DND-41 (cell line): ENCODE measurements at regions not wholly inside any gene's neighbourhood (a gene's known extent, or its start where the extent isn't known, plus 50 kb on each side); places are given as distances from the start of the nearest gene placed in this dataset.

Experiments
- ATAC-seq: fragments of 200-7000 bp; cut with Tn5 transposase; 3 replicates; pipeline ENCODE4 v1.9.1; 2021; ENCODE audit warnings: low read depth; ENCODE audit not compliant: insufficient read depth
- DNase-seq: peaks from one replicate; pipeline ENCODE4 v3.0.0-alpha.2; 2020
- H2AFZ ChIP-seq: 2 replicates; pipeline ENCODE4 v1.6.0; 2012; ENCODE audit warnings: low read depth, low read length
- H3K27ac ChIP-seq: 2 replicates; pipeline ENCODE4 v1.5.1; 2012; ENCODE audit warnings: low read length, inconsistent platforms
- H3K27me3 ChIP-seq: fragments of 200-600 bp; sonication (generic); 2 replicates; pipeline ENCODE4 v1.6.0; 2012; ENCODE audit warnings: low read length, mild to moderate bottlenecking, inconsistent platforms; ENCODE audit not compliant: insufficient read depth, poor library complexity
- H3K36me3 ChIP-seq: 2 replicates; pipeline ENCODE4 v1.5.1; 2012; ENCODE audit warnings: low read length, inconsistent platforms; ENCODE audit not compliant: insufficient read depth
- H3K4me1 ChIP-seq: 2 replicates; pipeline ENCODE4 v1.5.1; 2012; ENCODE audit warnings: mild to moderate bottlenecking, low read length; ENCODE audit not compliant: insufficient read depth
- H3K4me2 ChIP-seq: 2 replicates; pipeline ENCODE4 v1.6.0; 2012; ENCODE audit warnings: mild to moderate bottlenecking, moderate library complexity, low read length, inconsistent platforms; ENCODE audit not compliant: insufficient read depth
- H3K4me3 ChIP-seq, 2 experiments: fragments of 200-600 bp in 1 of 2; shearing (Covaris generic) in 1 of 2; 2 replicates each; pipeline ENCODE4 v1.5.1; 2012 to 2016; ENCODE audit warnings: inconsistent platforms in 2 of 2, low read length in 2 of 2, mild to moderate bottlenecking in 2 of 2, low read depth in 1 of 2, moderate library complexity in 1 of 2
- H3K79me2 ChIP-seq: 2 replicates; pipeline ENCODE4 v1.6.0; 2012; ENCODE audit warnings: low read length, inconsistent platforms; ENCODE audit not compliant: insufficient read depth
- H3K9ac ChIP-seq: 2 replicates; pipeline ENCODE4 v1.6.0; 2012; ENCODE audit warnings: low read depth, mild to moderate bottlenecking, inconsistent platforms, low read length, moderate library complexity
- H3K9me3 ChIP-seq: 2 replicates; pipeline ENCODE4 v1.5.1; 2012; ENCODE audit warnings: low read length, moderate library complexity, mild to moderate bottlenecking, inconsistent platforms; ENCODE audit not compliant: insufficient read depth, severe bottlenecking
- H4K20me1 ChIP-seq: 2 replicates; pipeline ENCODE4 v1.6.0; 2012; ENCODE audit warnings: low read length; ENCODE audit not compliant: insufficient read depth
- EZH2 ChIP-seq: IDR thresholded peaks from 3 replicates; pipeline ENCODE4 v1.6.1; 2012; ENCODE audit warnings: borderline replicate concordance, low read depth, mild to moderate bottlenecking, moderate library complexity, low read length, inconsistent platforms; ENCODE audit not compliant: severe bottlenecking
- TF ChIP-seq, protein P1 (sequence below): IDR thresholded peaks from 2 replicates; pipeline ENCODE4 v1.5.1; 2012; ENCODE audit warnings: borderline replicate concordance, low read length, moderate library complexity, mild to moderate bottlenecking; ENCODE audit not compliant: poor library complexity, severe bottlenecking; ENCODE audit errors: extremely low read depth

DNA sequence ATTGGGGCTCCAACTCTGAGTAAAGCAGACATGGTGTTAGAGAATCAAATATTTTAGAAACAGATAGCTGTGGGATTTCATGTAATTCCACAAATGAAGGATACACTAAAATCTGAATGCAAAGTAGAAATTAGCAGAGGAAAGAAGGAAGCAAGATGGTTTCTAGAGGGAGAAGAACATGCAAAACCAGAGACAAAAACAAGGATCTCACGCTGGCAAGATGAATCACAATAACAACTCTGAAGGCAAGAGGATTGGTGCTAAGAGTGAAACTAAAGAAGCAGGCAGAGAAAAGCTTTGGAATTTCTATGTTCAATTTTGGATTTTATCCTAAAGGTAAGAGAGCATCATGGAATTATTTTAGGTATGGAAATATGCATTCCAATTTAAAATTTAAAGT is 857.2 kb upstream of the COX7C start:
- Histone ChIP-seq H3K79me2 (no peaks in the 10 kb centered on the region), H3K4me2 (no peak overlapping the region), H2AFZ (no peak overlapping the region), H3K9ac (no peak overlapping the region), H3K4me1 (no peaks in the 10 kb centered on the region), H4K20me1 (no peaks in the 10 kb centered on the region), H3K27me3 (no peaks in the 10 kb centered on the region), H3K27ac (no peak overlapping the region), H3K9me3 (no peaks in the 10 kb centered on the region), H3K36me3 (no peaks in the 10 kb centered on the region), H3K4me3 (no peak overlapping the region)
- no peak for DNase-seq
- no peak for ATAC-seq
- no peak for TF ChIP-seq EZH2
- TF ChIP-seq, protein P1, sequence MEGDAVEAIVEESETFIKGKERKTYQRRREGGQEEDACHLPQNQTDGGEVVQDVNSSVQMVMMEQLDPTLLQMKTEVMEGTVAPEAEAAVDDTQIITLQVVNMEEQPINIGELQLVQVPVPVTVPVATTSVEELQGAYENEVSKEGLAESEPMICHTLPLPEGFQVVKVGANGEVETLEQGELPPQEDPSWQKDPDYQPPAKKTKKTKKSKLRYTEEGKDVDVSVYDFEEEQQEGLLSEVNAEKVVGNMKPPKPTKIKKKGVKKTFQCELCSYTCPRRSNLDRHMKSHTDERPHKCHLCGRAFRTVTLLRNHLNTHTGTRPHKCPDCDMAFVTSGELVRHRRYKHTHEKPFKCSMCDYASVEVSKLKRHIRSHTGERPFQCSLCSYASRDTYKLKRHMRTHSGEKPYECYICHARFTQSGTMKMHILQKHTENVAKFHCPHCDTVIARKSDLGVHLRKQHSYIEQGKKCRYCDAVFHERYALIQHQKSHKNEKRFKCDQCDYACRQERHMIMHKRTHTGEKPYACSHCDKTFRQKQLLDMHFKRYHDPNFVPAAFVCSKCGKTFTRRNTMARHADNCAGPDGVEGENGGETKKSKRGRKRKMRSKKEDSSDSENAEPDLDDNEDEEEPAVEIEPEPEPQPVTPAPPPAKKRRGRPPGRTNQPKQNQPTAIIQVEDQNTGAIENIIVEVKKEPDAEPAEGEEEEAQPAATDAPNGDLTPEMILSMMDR, result no peak

DNA sequence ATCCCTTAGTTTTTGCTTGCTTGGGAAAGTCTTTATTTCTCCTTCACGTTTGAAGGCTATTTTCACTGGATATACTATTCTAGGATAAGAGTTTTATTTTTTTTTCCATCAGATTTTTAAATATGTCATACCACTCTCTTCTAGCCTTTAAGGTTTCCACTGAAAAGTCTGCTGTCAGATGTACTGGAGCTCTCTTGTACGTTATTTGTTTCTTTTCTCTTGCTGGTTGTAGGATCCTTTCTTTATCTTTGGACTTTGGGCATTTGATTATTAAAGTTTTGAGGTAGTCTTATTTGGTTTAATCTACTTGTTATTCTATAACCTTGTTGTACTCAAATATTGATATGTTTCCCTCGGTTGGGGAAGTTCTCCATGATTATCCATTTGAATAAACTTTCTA is 848.4 kb upstream of the COX7C start:
- H3K4me3 ChIP-seq, result no peak overlapping the region
- H3K4me1 ChIP-seq, result no peaks in the 10 kb centered on the region
- no peaks in the 10 kb centered on the region for H3K79me2 ChIP-seq
- H3K9ac ChIP-seq, result no peak overlapping the region
- DNase-seq (no peak), ATAC-seq (no peak)
- H3K36me3 ChIP-seq, result no peaks in the 10 kb centered on the region
- H2AFZ ChIP-seq, result no peak overlapping the region
- no peak overlapping the region for H3K27ac ChIP-seq
- no peaks in the 10 kb centered on the region for H3K9me3 ChIP-seq
- no peak overlapping the region for H3K4me2 ChIP-seq
- TF ChIP-seq, protein P1, result no peak
- no peaks in the 10 kb centered on the region for H3K27me3 ChIP-seq
- no peaks in the 10 kb centered on the region for H4K20me1 ChIP-seq

DNA sequence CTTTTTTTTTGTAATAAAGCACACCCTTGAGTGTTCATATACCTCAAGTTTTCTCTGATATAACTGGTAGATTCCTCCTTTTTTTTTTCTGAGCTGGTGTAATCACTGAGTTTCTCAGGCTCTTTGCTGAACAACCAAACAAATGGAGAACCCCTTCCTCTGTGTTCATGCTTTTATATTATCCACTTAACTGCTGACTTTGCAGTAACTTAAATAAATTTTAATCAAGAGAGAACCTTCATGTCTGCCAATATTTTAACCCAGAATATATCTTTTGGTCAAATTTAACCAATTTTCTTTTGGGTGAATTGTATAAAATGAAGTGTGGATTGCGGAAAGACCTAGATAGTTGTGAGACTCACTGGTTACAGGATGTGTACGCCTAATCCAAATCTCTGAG is 833.0 kb upstream of the COX7C start:
- Histone ChIP-seq H3K4me2 (no peak overlapping the region), H2AFZ (no peak overlapping the region), H3K36me3 (no peaks in the 10 kb centered on the region), H3K4me1 (no peaks in the 10 kb centered on the region), H3K27ac (no peak overlapping the region), H4K20me1 (no peaks in the 10 kb centered on the region), H3K9ac (no peak overlapping the region), H3K4me3 (no peak overlapping the region), H3K79me2 (no peaks in the 10 kb centered on the region), H3K27me3 (no peaks in the 10 kb centered on the region), H3K9me3 (no peaks in the 10 kb centered on the region)
- no peak for TF ChIP-seq EZH2
- ATAC-seq (no peak), DNase-seq (no peak)

DNA sequence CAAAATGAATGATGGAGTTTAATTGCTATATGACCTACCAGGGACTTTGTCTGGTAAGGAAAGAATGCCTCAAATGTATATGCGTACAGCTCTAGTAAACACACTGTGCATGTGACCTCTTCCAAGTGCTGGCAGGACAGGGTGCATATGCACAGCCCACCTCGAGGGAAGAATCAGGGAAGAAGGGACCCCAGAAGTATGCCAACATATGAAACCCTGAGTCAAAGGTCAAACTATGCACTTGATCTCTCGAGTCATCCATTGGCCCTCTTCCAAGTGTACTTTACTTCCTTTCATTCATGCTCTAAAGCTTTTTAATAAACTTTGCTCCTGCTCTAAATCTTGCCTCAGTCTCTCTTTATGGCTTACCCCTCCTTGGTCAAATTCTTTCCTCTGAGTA is 804.6 kb upstream of the COX7C start:
- no peak for ATAC-seq
- Histone ChIP-seq H3K27me3 (no peaks in the 10 kb centered on the region), H3K9ac (no peak overlapping the region), H3K36me3 (no peaks in the 10 kb centered on the region), H3K4me2 (no peak overlapping the region), H2AFZ (no peak overlapping the region), H3K79me2 (no peaks in the 10 kb centered on the region), H3K4me1 (no peaks in the 10 kb centered on the region), H3K27ac (no peak overlapping the region), H3K9me3 (no peaks in the 10 kb centered on the region), H4K20me1 (no peaks in the 10 kb centered on the region), H3K4me3 (no peak overlapping the region)
- TF ChIP-seq, protein P1, result no peak
- no peak for TF ChIP-seq EZH2
- DNase-seq, result no peak
